GM19467 (cell line): ENCODE measurements at regions not wholly inside any gene's neighbourhood (a gene's known extent, or its start where the extent isn't known, plus 50 kb on each side); places are given as distances from the start of the nearest gene placed in this dataset.
"Not testable (repeated sequence)": the region's sequence is repeated elsewhere in the genome, so short reads cannot be mapped to it uniquely, and the experiment has no call there.

Experiments
- ATAC-seq: cut with Tn5 transposase; IDR thresholded peaks from one replicate; pipeline ENCODE4 v1.9.1; 2021; ENCODE audit warnings: mild to moderate bottlenecking, moderate library complexity; ENCODE audit not compliant: unreplicated experiment

GRCh38 chr3:194906970-194907629, 221.4 kb downstream of the FAM43A start:
- no peak for ATAC-seq

- no peak for ATAC-seq
Observed at GRCh38 chr3:194907811-194908210, 222.1 kb downstream of the FAM43A start.

GRCh38 chr3:194908496-194908895, 222.8 kb downstream of the FAM43A start:
- ATAC-seq, result no peak

GRCh38 chr3:194908972-194909371, 223.3 kb downstream of the FAM43A start:
- ATAC-seq, result no peak

GRCh38 chr3:194910414-194910984, 224.8 kb downstream of the FAM43A start:
- no peak for ATAC-seq

- no peak for ATAC-seq
Observed at GRCh38 chr3:194913316-194913715, 227.6 kb downstream of the FAM43A start.

- ATAC-seq, result not testable (repeated sequence)
Observed at GRCh38 chr3:194924889-194925288, 239.2 kb downstream of the FAM43A start.

GRCh38 chr3:194925614-194926013, 239.9 kb downstream of the FAM43A start:
- no peak for ATAC-seq

GRCh38 chr3:194928227-194928626, 242.5 kb downstream of the FAM43A start:
- ATAC-seq, result no peak

GRCh38 chr3:194928831-194929577, 243.3 kb downstream of the FAM43A start:
- ATAC-seq, result no peak

- no peak for ATAC-seq
Observed at GRCh38 chr3:194929578-194929960, 243.9 kb downstream of the FAM43A start.

GRCh38 chr3:194930377-194931204, 244.9 kb downstream of the FAM43A start:
- ATAC-seq, result no peak

- no peak for ATAC-seq
Observed at GRCh38 chr3:194931347-194931746, 245.7 kb downstream of the FAM43A start.

GRCh38 chr3:194931865-194932264, 246.2 kb downstream of the FAM43A start:
- ATAC-seq, result no peak

- ATAC-seq, result no peak
Observed at GRCh38 chr3:194933465-194933864, 247.8 kb downstream of the FAM43A start.

- ATAC-seq, result no peak
Observed at GRCh38 chr3:194935061-194935460, 249.4 kb downstream of the FAM43A start.

GRCh38 chr3:194935632-194936470, 250.2 kb downstream of the FAM43A start:
- ATAC-seq, result no peak

GRCh38 chr3:194936659-194937058, 251.0 kb downstream of the FAM43A start:
- ATAC-seq, result no peak

- no peak for ATAC-seq
Observed at GRCh38 chr3:194937144-194937543, 251.5 kb downstream of the FAM43A start.

GRCh38 chr3:194937882-194938321, 252.2 kb downstream of the FAM43A start:
- no peak for ATAC-seq
